ENCODE measurements at regions not wholly inside any gene's neighbourhood (a gene's known extent, or its start where the extent isn't known, plus 50 kb on each side); places are given as distances from the start of the nearest gene placed in this dataset.

- DNase-seq (ENCODE audit: low read depth in 2 of 2) = no peak
Observed at GRCh38 chr7:33727315-33727714, 178.0 kb upstream of the BMPER start.

- no peak for DNase-seq (ENCODE audit: low read depth in 2 of 2)
Observed at GRCh38 chr7:33728873-33729551, 176.3 kb upstream of the BMPER start.

- DNase-seq (ENCODE audit: low read depth in 2 of 2) = no peak
Observed at GRCh38 chr7:33729726-33730125, 175.6 kb upstream of the BMPER start.

GRCh38 chr7:33730958-33731357 is 174.4 kb upstream of the BMPER start:
- no peak for DNase-seq (ENCODE audit: low read depth in 2 of 2)

- DNase-seq (ENCODE audit: low read depth in 2 of 2) = no peak
Observed at GRCh38 chr7:33731912-33732311, 173.4 kb upstream of the BMPER start.

DNA sequence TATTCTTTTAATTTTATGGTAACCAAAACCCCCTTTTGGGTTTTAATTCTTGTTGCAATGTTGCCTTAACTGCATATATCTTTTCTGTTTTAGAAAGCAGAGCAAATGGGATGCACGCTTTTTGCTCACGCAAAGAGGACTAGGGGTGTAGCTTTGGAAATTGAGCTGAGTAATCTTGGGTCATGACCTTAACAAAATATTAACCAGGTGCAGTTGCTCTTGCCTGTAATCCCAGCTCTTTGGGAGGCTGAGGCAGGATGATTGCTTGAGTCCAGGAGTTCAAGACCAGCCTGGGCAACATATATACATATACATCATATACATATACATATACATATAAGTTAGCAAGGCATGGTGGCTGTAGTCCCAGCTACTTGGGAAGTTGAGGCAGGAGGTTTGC is 172.9 kb upstream of the BMPER start:
- no peak for DNase-seq (ENCODE audit: low read depth in 2 of 2)

GRCh38 chr7:33733870-33734650 is 171.3 kb upstream of the BMPER start:
- no peak for DNase-seq (ENCODE audit: low read depth in 2 of 2)

DNA sequence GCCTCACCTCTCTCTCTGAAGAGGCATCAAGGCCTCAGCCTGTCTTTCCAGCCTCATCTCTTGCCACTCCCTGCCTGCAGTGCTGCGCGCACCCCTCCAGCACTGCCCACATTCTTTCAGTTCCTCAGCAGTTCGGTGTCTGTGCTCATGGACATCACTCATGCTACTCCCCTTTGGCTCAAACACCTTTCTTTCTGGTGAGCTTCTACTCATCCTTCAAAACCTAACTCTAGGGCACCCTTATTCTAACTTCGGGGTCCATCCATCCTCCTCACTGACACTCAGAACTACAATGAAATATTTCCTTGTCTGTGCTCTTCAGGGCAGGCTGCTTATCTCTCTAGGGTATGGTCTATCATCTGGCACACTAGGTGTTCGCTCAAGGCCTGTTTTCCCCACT is 169.9 kb upstream of the BMPER start:
- DNase-seq (ENCODE audit: low read depth in 2 of 2) = no peak

GRCh38 chr7:33736521-33737221 is 168.7 kb upstream of the BMPER start:
- no peak for DNase-seq (ENCODE audit: low read depth in 2 of 2)

DNA sequence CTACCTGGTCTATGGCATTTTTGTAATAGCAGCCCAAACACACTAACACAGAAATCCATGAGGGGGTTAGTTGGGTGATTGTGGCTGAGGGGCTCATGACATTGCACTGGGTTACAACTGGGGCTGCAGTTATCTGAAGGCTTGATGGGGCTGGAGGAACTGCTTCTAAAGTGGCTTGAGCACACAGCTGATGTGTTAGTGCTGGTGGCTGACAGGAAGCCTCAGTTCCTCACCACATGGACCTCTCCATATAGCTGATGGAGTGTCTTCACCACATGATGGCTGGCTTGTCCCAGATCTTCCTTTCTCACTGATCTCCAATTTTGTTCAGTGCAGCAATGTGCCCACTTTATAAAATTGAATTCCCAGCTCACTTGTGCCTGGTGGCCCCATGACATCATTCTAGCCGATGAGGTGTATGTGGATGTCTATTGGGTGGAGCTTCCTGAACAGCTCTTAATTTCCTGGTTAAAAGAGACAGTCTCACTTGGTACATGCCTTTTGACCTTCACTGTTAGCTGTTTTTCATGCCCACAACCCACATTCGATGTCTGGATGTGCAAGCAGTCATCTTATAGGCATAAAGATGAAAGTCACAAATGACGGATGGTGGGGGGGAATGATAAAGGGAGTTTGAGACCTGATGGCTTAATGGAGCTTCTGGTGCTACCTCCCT is 166.9 kb upstream of the BMPER start:
- DNase-seq (ENCODE audit: low read depth in 2 of 2) = no peak

DNA sequence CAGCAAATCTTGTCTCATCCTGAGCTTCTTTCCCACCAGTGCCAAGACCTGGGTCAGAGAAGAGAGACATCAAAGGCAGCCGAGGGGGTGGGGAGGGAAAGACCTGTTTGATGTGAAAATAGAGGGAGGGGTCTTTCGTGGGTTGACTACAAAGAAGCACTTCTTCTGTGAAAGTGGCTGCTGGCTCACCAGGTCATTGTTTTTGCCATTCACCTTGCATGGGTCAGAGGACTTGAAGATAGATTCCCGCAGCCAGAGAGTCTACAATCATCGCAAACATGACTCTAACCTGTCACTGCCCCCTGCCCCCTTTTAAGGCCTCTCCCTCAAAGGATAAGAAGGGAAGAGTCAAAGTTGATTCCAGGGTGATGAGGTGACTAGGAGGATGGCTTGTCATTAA is 166.1 kb upstream of the BMPER start:
- DNase-seq (ENCODE audit: low read depth in 2 of 2) = no peak

- DNase-seq (ENCODE audit: low read depth in 2 of 2) = no peak
Observed at GRCh38 chr7:33742521-33742920, 162.8 kb upstream of the BMPER start.

GRCh38 chr7:33742999-33743587 is 162.2 kb upstream of the BMPER start:
- DNase-seq (ENCODE audit: low read depth in 2 of 2) = no peak

- no peak for DNase-seq (ENCODE audit: low read depth in 2 of 2)
Observed at GRCh38 chr7:33743594-33743993, 161.7 kb upstream of the BMPER start.

- no peak for DNase-seq (ENCODE audit: low read depth in 2 of 2)
Observed at GRCh38 chr7:33744293-33745075, 160.9 kb upstream of the BMPER start.

DNA sequence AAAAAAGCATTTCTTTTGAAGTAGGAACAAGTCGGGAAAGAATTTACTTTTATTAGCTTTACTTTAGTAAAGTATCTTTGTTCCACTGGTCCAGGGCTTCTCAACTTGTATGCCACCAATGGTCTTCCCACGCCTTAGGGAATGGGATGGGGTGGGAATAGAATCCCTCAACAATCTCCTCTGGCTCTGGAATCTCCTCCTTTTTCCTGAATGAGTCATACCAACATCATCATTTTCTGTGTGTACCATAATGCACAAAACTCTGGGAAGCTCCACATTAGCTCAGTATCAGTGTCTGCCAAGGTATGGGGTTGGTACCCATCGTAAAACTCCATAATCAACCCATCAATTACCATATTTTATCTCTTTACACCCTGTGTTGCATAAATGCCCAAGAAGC is 159.4 kb upstream of the BMPER start:
- DNase-seq (ENCODE audit: low read depth in 2 of 2) = no peak

DNA sequence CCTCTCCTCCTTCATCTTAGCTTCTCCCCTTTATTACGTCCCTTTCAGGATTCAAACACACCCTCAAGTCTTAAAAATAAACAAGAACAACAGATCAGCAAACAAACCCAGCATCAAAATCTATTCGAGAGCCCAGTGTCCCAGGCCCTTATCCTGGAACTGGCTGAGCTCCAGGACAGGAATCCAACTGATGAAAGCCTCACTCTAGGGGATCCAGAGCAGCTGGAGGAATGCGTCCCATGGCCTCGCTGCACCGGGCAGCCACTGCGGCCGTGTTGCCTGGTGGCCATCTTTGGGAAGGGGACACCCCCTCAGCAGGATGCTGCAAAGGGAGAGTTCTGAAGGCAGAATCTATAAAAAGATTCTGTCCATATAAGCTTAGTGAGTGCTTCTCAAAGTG is 156.5 kb upstream of the BMPER start:
- DNase-seq (ENCODE audit: low read depth in 2 of 2) = no peak

DNA sequence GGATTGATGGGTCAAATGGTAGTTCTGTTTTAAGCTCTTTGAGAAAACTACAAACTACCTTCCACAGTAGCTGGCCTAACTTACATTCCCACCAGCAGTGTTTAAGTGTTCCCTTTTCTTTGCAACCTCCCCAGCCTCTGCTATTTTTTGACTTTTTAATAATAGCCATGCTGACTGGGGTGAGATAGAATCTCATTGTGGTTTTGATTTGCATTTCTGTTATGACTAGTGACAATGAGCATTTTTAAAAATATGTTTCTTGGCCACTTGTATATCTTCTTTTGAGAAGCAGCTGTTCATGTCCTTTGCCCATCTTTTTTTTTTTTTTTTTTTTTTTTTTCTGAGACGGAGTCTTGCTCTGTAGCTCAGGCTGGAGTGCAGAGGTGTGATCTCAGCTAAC is 155.2 kb upstream of the BMPER start:
- no peak for DNase-seq (ENCODE audit: low read depth in 2 of 2)

DNA sequence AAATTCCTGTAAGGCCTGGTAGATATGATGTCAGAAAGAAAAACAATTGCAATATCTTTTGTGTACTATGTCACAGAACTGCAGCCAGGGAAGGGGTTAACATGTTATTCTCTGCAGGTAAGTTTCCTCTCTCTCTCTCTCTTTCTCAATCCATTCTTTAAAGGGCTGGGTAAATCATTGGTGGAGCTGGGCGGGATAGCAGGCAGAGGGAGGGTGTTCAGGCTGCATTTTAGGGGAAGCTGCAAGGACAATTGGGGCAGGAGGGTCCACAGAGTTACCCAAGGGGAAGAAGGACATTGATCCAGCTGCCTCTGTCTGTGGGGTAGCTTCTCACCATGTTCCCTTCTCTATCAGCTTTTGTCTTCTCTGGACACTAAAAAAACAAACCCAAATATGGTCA is 153.9 kb upstream of the BMPER start:
- no peak for DNase-seq (ENCODE audit: low read depth in 2 of 2)

- DNase-seq (ENCODE audit: low read depth in 2 of 2) = no peak
Observed at GRCh38 chr7:33753881-33754525, 151.3 kb upstream of the BMPER start.
